HEK293 (cell line): ENCODE measurements at regions not wholly inside any gene's neighbourhood (a gene's known extent, or its start where the extent isn't known, plus 50 kb on each side); places are given as distances from the start of the nearest gene placed in this dataset.
"Not testable (repeated sequence)": the region's sequence is repeated elsewhere in the genome, so short reads cannot be mapped to it uniquely, and the experiment has no call there.

Source experiments
- CTCF ChIA-PET: fragments of 350-600 bp; formaldehyde crosslinking; extraction: SDS; loops from one replicate; lab custom pipeline; 2021; ENCODE audit warnings: antibody characterized with exemption; lab: Yijun Ruan, JAX
- POLR2A ChIA-PET: fragments of 300-600 bp; formaldehyde crosslinking; extraction: SDS; loops from one replicate; lab custom pipeline; 2020; ENCODE audit warnings: antibody characterized with exemption, inconsistent platforms; lab: Yijun Ruan, JAX
- H3K27ac ChIP-seq: fragments of 200-500 bp; sonication (Bioruptor generic); 2 replicates; pipeline ENCODE4 v1.5.1; 2014; ENCODE audit warnings: low read depth, low read length, control low read depth, inconsistent platforms; ENCODE audit errors: extremely low read depth
- H3K36me3 ChIP-seq, 2 experiments: fragments of 200-500 bp in 1 of 2; sonication (Bioruptor generic) in 1 of 2; 1 replicate in 1 of 2; 2 replicates in 1 of 2; pipeline ENCODE4 v1.5.1; 2014 to 2017; ENCODE audit warnings: inconsistent platforms in 2 of 2, low read length in 2 of 2; ENCODE audit not compliant: control insufficient read depth in 2 of 2, insufficient read depth in 1 of 2
- H3K4me1 ChIP-seq: fragments of 200-500 bp; sonication (Bioruptor generic); 2 replicates; pipeline ENCODE4 v1.5.1; 2014; ENCODE audit warnings: mild to moderate bottlenecking, low read length, inconsistent platforms; ENCODE audit not compliant: control insufficient read depth, insufficient read depth
- H3K4me3 ChIP-seq: 2 replicates; pipeline ENCODE4 v1.5.1; 2011; ENCODE audit warnings: low read depth, mild to moderate bottlenecking, control low read depth, low read length, moderate library complexity
- H3K9me3 ChIP-seq: fragments of 200-500 bp; sonication (Bioruptor generic); 2 replicates; pipeline ENCODE4 v1.5.1; 2014; ENCODE audit warnings: low read depth, low read length, inconsistent platforms; ENCODE audit not compliant: control insufficient read depth, insufficient read depth
- AEBP2 ChIP-seq: fragments of 450-650 bp; formaldehyde crosslinking; IDR thresholded peaks from 2 replicates; pipeline ENCODE4 v1.5.1; 2016; ENCODE audit warnings: missing biosample characterization, missing genetic modification characterization, borderline replicate concordance
- GFI1B ChIP-seq: fragments of 450-650 bp; formaldehyde crosslinking; IDR thresholded peaks from 2 replicates; pipeline ENCODE4 v1.5.1; 2016; ENCODE audit warnings: missing biosample characterization, missing genetic modification characterization
- HOXA7 ChIP-seq: sonication (generic); formaldehyde crosslinking; IDR thresholded peaks from 2 replicates; pipeline ENCODE4 v1.8.1; 2022; ENCODE audit warnings: missing genetic modification reagents, borderline replicate concordance
- PRDM4 ChIP-seq: fragments of 450-650 bp; formaldehyde crosslinking; IDR thresholded peaks from 2 replicates; pipeline ENCODE4 v1.5.1; 2017; ENCODE audit warnings: missing biosample characterization, missing genetic modification characterization
- SP7 ChIP-seq: fragments of 450-650 bp; formaldehyde crosslinking; IDR thresholded peaks from 2 replicates; pipeline ENCODE4 v1.5.1; 2016; ENCODE audit warnings: missing biosample characterization, missing genetic modification characterization
- ZBTB11 ChIP-seq: fragments of 450-650 bp; formaldehyde crosslinking; conservative IDR thresholded peaks from 2 replicates; pipeline ENCODE4 v1.5.1; 2016; ENCODE audit warnings: low read depth, missing biosample characterization, missing genetic modification characterization
- ZNF146 ChIP-seq: fragments of 450-650 bp; formaldehyde crosslinking; IDR thresholded peaks from 2 replicates; pipeline ENCODE4 v1.5.1; 2016; ENCODE audit warnings: missing biosample characterization, missing genetic modification characterization
- ZNF157 ChIP-seq: fragments of 450-650 bp; formaldehyde crosslinking; IDR thresholded peaks from 2 replicates; pipeline ENCODE4 v1.5.1; 2016; ENCODE audit warnings: missing biosample characterization, missing genetic modification characterization
- ZNF169 ChIP-seq: fragments of 450-650 bp; formaldehyde crosslinking; IDR thresholded peaks from 2 replicates; pipeline ENCODE4 v1.5.1; 2016; ENCODE audit warnings: missing biosample characterization, missing genetic modification characterization
- ZNF202 ChIP-seq: fragments of 450-650 bp; formaldehyde crosslinking; IDR thresholded peaks from 2 replicates; pipeline ENCODE4 v1.5.1; 2016; ENCODE audit warnings: missing biosample characterization, missing genetic modification characterization, borderline replicate concordance
- ZNF266 ChIP-seq: fragments of 450-650 bp; formaldehyde crosslinking; IDR thresholded peaks from 2 replicates; pipeline ENCODE4 v1.5.1; 2016; ENCODE audit warnings: missing biosample characterization, missing genetic modification characterization, low read depth
- ZNF324 ChIP-seq: fragments of 450-650 bp; formaldehyde crosslinking; IDR thresholded peaks from 2 replicates; pipeline ENCODE4 v1.5.1; 2016; ENCODE audit warnings: missing biosample characterization, missing genetic modification characterization
- ZNF37A ChIP-seq: fragments of 450-650 bp; IDR thresholded peaks from 2 replicates; pipeline ENCODE4 v1.5.1; 2018; ENCODE audit warnings: missing biosample characterization, missing genetic modification characterization
- ZNF473 ChIP-seq: fragments of 450-650 bp; formaldehyde crosslinking; IDR thresholded peaks from 2 replicates; pipeline ENCODE4 v1.5.1; 2017; ENCODE audit warnings: missing biosample characterization, missing genetic modification characterization
- ZXDB ChIP-seq: fragments of 450-650 bp; formaldehyde crosslinking; IDR thresholded peaks from 2 replicates; pipeline ENCODE4 v1.5.1; 2016; ENCODE audit warnings: missing biosample characterization, missing genetic modification characterization
- TF ChIP-seq, protein P1 (sequence below): fragments of 450-650 bp; formaldehyde crosslinking; IDR thresholded peaks from 2 replicates; pipeline ENCODE4 v1.5.1; 2016; ENCODE audit warnings: missing biosample characterization, missing genetic modification characterization

DNA sequence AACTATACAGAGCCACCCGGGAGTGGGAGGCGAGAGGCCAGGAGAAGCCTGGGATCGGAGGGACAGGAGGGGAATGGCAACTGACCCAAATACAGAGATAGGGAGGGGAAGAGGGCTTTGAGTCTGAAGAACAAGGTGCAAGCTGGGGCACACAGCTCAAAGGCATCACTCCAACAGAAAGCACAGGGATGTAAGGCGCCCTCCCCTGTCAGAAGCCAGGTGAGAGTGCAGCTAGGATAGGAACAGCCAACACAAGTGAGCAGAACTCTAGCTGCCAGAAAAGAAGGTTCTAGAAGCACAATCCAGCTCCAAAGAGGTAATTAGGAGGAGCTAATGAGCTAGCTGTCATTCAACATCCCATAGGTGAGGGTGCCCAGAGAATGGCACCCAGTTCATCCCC lies 232.2 kb downstream of the DHX15 start (continued):
- no peak for TF ChIP-seq ZBTB11

DNA sequence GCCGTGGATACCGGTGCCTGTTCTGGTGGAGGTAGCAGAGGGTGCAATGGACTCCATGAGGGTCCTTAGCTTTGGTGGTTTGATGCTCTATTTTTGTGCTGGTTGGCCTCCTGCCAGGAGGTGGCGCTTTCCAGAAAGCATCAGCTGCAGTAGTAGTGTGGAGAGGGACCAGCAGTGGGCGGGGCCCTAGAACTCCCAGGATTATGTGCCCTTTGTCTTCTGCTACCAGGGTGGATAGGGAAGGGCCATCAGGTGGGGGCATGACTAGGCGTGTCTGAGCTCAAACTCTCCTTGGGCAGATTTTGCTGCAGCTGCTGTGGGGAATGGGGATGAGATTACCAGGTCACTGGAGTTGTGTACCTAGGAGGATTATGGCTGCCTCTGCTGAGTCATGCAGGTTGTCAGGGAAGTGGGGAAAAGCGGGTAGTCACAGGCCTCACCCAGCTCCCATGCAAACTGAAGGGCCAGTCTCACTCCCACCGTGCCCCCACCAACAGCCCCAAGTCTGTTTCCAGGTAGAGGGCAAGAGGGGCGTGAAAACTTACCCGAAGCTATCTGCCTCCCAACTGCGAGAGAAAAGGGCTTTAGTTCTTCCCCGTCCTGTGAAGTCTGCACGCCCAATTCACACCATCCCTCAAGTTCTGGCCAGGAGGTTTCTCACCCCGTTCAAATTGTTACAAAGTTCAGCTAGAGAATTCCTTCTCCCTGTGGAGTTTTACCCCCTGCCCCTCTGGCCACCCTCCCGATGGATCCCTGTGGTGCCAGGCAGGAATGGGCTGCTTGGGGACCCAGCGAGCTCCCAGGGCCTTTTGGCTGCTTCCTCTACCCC lies 235.0 kb downstream of the DHX15 start:
- CTCF ChIA-PET = interaction anchor here (0.7 kb wide), 1 partner anchor 71 kb away, joined by 3 read pairs; no protein-coding TSS in a partner anchor
- H3K27ac ChIP-seq, POLR2A ChIA-PET, H3K4me3 ChIP-seq, H3K4me1 ChIP-seq, H3K9me3 ChIP-seq, H3K36me3 ChIP-seq: not testable (repeated sequence)

DNA sequence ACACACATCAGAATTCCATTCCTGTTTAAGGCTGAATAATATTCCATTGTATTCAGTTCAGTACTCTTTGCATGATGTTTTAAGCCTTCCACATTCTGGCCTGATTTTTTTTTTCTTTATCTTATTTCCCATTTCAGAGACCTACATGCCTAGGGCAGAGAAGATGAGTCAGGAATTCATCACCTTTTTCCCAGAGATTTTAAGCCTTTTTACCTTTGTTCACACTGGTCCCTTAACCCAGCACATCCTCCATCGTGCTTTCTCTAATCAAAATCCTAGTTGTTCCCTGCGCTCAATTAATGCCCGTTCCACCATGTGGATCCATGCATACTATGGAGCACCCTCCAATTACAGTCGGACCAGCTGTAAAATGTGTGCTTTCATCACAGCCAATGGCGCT lies 245.1 kb downstream of the DHX15 start:
- CTCF ChIA-PET = no interaction called here

DNA sequence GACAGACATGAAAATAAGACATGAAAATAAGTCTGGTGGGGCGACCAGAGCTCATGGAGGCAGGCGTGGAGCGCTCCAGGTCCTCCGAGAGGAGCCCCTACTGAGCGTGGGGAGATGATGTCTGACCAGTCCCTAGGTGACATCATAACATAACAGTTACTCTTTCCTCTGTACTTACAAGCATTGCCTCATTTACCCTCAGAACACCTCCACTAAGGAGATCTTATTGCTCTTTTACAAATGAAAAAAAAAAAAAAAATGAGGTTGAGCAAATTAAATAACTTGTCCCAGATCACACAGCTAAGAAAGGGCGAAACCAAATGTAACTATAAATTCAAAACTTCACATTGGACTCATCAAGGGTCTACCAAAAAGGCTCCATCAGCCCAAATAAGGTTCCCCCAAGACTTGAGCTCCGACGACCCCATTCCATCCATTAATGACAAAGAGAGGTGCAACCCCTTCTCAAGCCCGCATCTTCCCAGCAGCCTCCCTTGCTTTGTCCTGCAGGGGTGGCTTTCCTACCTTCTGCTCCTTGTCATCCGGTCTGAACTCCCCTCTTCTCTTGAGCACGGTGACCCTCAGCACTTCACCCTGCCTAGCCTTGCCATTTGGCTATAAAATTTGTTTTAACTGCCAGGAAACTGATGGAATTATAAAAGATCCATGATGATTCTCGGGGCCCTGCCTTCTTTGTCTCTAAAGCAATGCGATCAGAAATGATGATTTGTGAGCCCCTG lies 246.7 kb downstream of the DHX15 start:
- H3K9me3 ChIP-seq = no peaks in the 10 kb centered on the region
- TF ChIP-seq SP7 (tag by site-specific recombination) (no peak), ZNF266 (tag by site-specific recombination) (no peak), PRDM4 (no peak)
- ChIA-PET CTCF (no interaction called here), POLR2A (no interaction called here)
- no peaks in the 10 kb centered on the region for H3K36me3 ChIP-seq
- H3K4me1 ChIP-seq = no peaks in the 10 kb centered on the region
- no peak overlapping the region for H3K4me3 ChIP-seq
- H3K27ac ChIP-seq = no peak overlapping the region

More for the DNA sequence above, 245.1 kb downstream of the DHX15 start:
- no peak overlapping the region for H3K27ac ChIP-seq
- POLR2A ChIA-PET = no interaction called here
- H3K4me3 ChIP-seq = no peak overlapping the region
- TF ChIP-seq ZNF202 (tag by site-specific recombination) (no peak), ZXDB (tag by site-specific recombination) (no peak)
- H3K9me3 ChIP-seq = no peaks in the 10 kb centered on the region
- no peaks in the 10 kb centered on the region for H3K4me1 ChIP-seq
- no peaks in the 10 kb centered on the region for H3K36me3 ChIP-seq

DNA sequence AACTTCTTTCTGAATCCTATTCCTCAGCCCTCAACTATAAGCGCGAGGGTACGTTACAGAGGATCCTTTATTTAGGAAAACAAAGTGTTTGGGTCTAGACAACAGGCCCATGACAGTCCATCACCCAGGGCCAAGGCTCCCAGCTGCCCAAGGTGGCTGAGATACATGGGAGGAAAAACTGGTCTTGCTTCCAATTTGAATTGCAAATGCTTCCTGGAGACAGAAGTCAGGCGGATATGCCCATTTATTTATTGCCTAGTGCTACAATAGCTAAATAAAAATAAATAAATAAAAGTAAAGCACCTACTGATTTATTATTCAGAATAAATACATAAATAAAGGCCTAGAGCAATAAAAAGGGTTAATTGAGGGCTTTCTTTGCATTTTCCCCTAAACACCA lies 248.7 kb downstream of the DHX15 start:
- Histone ChIP-seq H3K9me3 (no peaks in the 10 kb centered on the region), H3K27ac (no peak overlapping the region), H3K4me1 (no peaks in the 10 kb centered on the region), H3K36me3 (no peaks in the 10 kb centered on the region), H3K4me3 (no peak overlapping the region)
- ChIA-PET CTCF (no interaction called here), POLR2A (no interaction called here)
- TF ChIP-seq ZNF146 = no peak
- no peak for TF ChIP-seq ZNF169 (tag by site-specific recombination)
- TF ChIP-seq ZNF324 (tag by site-specific recombination) = no peak
- no peak for TF ChIP-seq ZNF37A (tag by site-specific recombination)
- TF ChIP-seq GFI1B (tag by site-specific recombination) = no peak
- TF ChIP-seq HOXA7 (CRISPR knock-in tag) = no peak
- TF ChIP-seq ZNF473 (tag by site-specific recombination) = no peak
- no peak for TF ChIP-seq AEBP2 (tag by site-specific recombination)
- no peak for TF ChIP-seq ZNF157 (tag by site-specific recombination)
- TF ChIP-seq, protein P1, sequence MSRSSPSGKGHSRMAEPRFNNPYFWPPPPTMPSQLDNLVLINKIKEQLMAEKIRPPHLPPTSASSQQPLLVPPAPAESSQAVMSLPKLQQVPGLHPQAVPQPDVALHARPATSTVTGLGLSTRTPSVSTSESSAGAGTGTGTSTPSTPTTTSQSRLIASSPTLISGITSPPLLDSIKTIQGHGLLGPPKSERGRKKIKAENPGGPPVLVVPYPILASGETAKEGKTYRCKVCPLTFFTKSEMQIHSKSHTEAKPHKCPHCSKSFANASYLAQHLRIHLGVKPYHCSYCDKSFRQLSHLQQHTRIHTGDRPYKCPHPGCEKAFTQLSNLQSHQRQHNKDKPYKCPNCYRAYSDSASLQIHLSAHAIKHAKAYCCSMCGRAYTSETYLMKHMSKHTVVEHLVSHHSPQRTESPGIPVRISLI (tag by site-specific recombination) = no peak
